ENCODE measurements at regions not wholly inside any gene's neighbourhood (a gene's known extent, or its start where the extent isn't known, plus 50 kb on each side); places are given as distances from the start of the nearest gene placed in this dataset.

DNA sequence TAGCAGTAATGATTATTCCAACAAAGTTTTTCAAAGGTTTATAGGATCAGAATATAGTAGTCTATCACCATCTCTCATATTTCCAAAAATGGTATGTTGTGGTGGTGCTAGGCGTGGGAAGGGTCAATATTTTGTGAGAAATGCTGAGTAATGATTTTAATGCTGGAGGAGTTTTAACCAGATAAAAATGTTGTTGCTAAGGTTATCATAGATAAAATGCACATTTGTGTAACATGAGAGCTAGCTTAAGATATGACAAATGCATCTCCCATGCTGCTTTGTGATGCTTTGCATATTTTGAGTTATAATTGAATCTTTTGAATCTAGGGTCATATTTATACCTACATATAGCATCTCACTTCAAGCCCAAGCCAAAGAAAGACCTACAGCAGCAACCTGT lies 103.9 kb upstream of the ROBO1 start:
- TF ChIP-seq POLR2A (IDR thresholded peaks at IDR 0.05): no peak
- TF ChIP-seq, protein P1, sequence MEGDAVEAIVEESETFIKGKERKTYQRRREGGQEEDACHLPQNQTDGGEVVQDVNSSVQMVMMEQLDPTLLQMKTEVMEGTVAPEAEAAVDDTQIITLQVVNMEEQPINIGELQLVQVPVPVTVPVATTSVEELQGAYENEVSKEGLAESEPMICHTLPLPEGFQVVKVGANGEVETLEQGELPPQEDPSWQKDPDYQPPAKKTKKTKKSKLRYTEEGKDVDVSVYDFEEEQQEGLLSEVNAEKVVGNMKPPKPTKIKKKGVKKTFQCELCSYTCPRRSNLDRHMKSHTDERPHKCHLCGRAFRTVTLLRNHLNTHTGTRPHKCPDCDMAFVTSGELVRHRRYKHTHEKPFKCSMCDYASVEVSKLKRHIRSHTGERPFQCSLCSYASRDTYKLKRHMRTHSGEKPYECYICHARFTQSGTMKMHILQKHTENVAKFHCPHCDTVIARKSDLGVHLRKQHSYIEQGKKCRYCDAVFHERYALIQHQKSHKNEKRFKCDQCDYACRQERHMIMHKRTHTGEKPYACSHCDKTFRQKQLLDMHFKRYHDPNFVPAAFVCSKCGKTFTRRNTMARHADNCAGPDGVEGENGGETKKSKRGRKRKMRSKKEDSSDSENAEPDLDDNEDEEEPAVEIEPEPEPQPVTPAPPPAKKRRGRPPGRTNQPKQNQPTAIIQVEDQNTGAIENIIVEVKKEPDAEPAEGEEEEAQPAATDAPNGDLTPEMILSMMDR (IDR thresholded peaks at IDR 0.05): no peak

All from testis (tissue), 2 donors.